SK-N-SH (cell line): ENCODE measurements at regions not wholly inside any gene's neighbourhood (a gene's known extent, or its start where the extent isn't known, plus 50 kb on each side); places are given as distances from the start of the nearest gene placed in this dataset.

Source experiments
- CTCF ChIA-PET: fragments of 300-600, 350-600 bp; formaldehyde crosslinking; extraction: SDS; loops from one replicate; lab custom pipeline; 2021; lab: Yijun Ruan, JAX
- POLR2A ChIA-PET: fragments of 350-600 bp; sonication (Branson Sonifier 250); formaldehyde crosslinking; extraction: SDS; loops from one replicate; lab custom pipeline; 2020; ENCODE audit warnings: antibody characterized with exemption, inconsistent platforms; lab: Yijun Ruan, JAX
- DNase-seq: peaks from one replicate; pipeline ENCODE4 v3.0.0; 2012
- H2AFZ ChIP-seq: fragments of 200-600 bp; sonication (generic); 2 replicates; pipeline ENCODE4 v1.8.1; 2016; ENCODE audit warnings: antibody characterized with exemption, mild to moderate bottlenecking, low read depth
- H3F3A ChIP-seq: fragments of 200-600 bp; sonication (generic); replicated peaks from 2 replicates; pipeline ENCODE3; 2016; ENCODE audit warnings: antibody characterized with exemption, mild to moderate bottlenecking; ENCODE audit not compliant: insufficient read depth
- H3K27ac ChIP-seq, 2 experiments: fragments of 200-500 bp in 1 of 2; fragments of 200-600 bp in 1 of 2; sonication (Bioruptor generic) in 1 of 2; sonication (generic), shearing (Covaris generic) in 1 of 2; 2 replicates each; pipeline versions ENCODE4 v1.5.1 to v1.6.1; 2014 to 2016; ENCODE audit warnings: low read depth in 2 of 2, inconsistent platforms in 1 of 2, low read length in 1 of 2, mild to moderate bottlenecking in 1 of 2, mixed read lengths in 1 of 2
- H3K27me3 ChIP-seq: fragments of 200-600 bp; sonication (generic), shearing (Covaris generic); 2 replicates; pipeline ENCODE4 v1.6.1; 2016; ENCODE audit warnings: mixed run types; ENCODE audit not compliant: insufficient read depth
- H3K36me3 ChIP-seq, 2 experiments: fragments of 200-500 bp in 1 of 2; fragments of 200-600 bp in 1 of 2; sonication (Bioruptor generic) in 1 of 2; sonication (generic) in 1 of 2; replicated peaks in 1 of 2; 2 replicates each; pipeline versions ENCODE3 to v1.5.1; 2014 to 2016; ENCODE audit warnings: low read length in 1 of 2, mild to moderate bottlenecking in 1 of 2; ENCODE audit not compliant: insufficient read depth in 2 of 2, control insufficient read depth in 1 of 2
- H3K4me1 ChIP-seq, 2 experiments: fragments of 200-500 bp in 1 of 2; fragments of 200-600 bp in 1 of 2; sonication (Bioruptor generic) in 1 of 2; sonication (generic), shearing (Covaris generic) in 1 of 2; 2 replicates each; pipeline versions ENCODE4 v1.5.1 to v1.6.1; 2014 to 2016; ENCODE audit warnings: low read depth in 1 of 2, low read length in 1 of 2, mixed run types in 1 of 2; ENCODE audit not compliant: insufficient read depth in 2 of 2, control insufficient read depth in 1 of 2
- H3K4me2 ChIP-seq: fragments of 200-600 bp; sonication (generic), shearing (Covaris generic); 2 replicates; pipeline ENCODE4 v1.6.1; 2017; ENCODE audit warnings: mixed run types
- H3K4me3 ChIP-seq, 2 experiments: fragments of 200-500 bp in 1 of 2; fragments of 200-600 bp in 1 of 2; sonication (Bioruptor generic) in 1 of 2; sonication (generic), shearing (Covaris generic) in 1 of 2; 2 replicates each; pipeline versions ENCODE4 v1.5.1 to v1.8.1; 2014 to 2016; ENCODE audit warnings: low read depth in 2 of 2, inconsistent platforms in 1 of 2, low read length in 1 of 2, mild to moderate bottlenecking in 1 of 2, mixed read lengths in 1 of 2, moderate library complexity in 1 of 2
- H3K79me2 ChIP-seq: fragments of 200-600 bp; sonication (generic); 2 replicates; pipeline ENCODE4 v1.8.1; 2017; ENCODE audit warnings: mild to moderate bottlenecking; ENCODE audit not compliant: insufficient read depth
- H3K9ac ChIP-seq: fragments of 200-600 bp; sonication (generic); 2 replicates; pipeline ENCODE4 v1.6.1; 2017; ENCODE audit warnings: mixed run types
- H3K9me2 ChIP-seq: fragments of 200-600 bp; sonication (generic); 2 replicates; pipeline ENCODE4 v1.6.1; 2017; ENCODE audit warnings: mixed run types
- H3K9me3 ChIP-seq: fragments of 200-600 bp; sonication (generic); 2 replicates; pipeline ENCODE4 v1.6.1; 2017; ENCODE audit warnings: mixed run types, mild to moderate bottlenecking, moderate library complexity
- H4K20me1 ChIP-seq: fragments of 200-600 bp; sonication (generic); 2 replicates; pipeline ENCODE4 v1.6.1; 2017; ENCODE audit warnings: mild to moderate bottlenecking, mixed run types; ENCODE audit not compliant: insufficient read depth
- CHD2 ChIP-seq: fragments of 150-350 bp; IDR thresholded peaks from 2 replicates; pipeline ENCODE4 v1.6.1; 2018; ENCODE audit warnings: low read length; ENCODE audit not compliant: partially characterized antibody
- CTCF ChIP-seq: fragments of 200-600 bp; sonication (generic); IDR thresholded peaks from 2 replicates; pipeline ENCODE4 v1.6.1; 2017; ENCODE audit warnings: antibody characterized with exemption, mild to moderate bottlenecking, moderate library complexity
- EP300 ChIP-seq, 2 experiments: IDR thresholded peaks; 2 replicates each; pipeline versions ENCODE4 v1.4.0 to v1.6.1; 2012; ENCODE audit warnings: borderline replicate concordance in 1 of 2, low read depth in 1 of 2, low read length in 1 of 2
- EZH2phosphoT487 ChIP-seq: fragments of 200-600 bp; sonication (generic); IDR thresholded peaks from 2 replicates; pipeline ENCODE4 v1.6.1; 2017; ENCODE audit warnings: low read depth, mixed run types, mild to moderate bottlenecking, antibody characterized with exemption, moderate library complexity, borderline replicate concordance
- FOXJ3 ChIP-seq: sonication (generic); formaldehyde crosslinking; IDR thresholded peaks from 2 replicates; pipeline ENCODE4 v1.5.1; 2020; ENCODE audit warnings: mild to moderate bottlenecking, missing genetic modification reagents
- GABPA ChIP-seq: IDR thresholded peaks from 2 replicates; pipeline ENCODE4 v1.4.0; 2012; ENCODE audit warnings: low read depth, mild to moderate bottlenecking
- GATA2 ChIP-seq: sonication (generic); formaldehyde crosslinking; IDR thresholded peaks from 2 replicates; pipeline ENCODE4 v1.5.0; 2020; ENCODE audit warnings: mild to moderate bottlenecking, missing genetic modification reagents
- IRF3 ChIP-seq: fragments of 150-350 bp; IDR thresholded peaks from 2 replicates; pipeline ENCODE4 v1.6.1; 2016; ENCODE audit warnings: mild to moderate bottlenecking, low read depth, low read length
- JUND ChIP-seq: IDR thresholded peaks from 2 replicates; pipeline ENCODE4 v1.4.0; 2012
- MEF2A ChIP-seq: IDR thresholded peaks from 2 replicates; pipeline ENCODE4 v1.4.0; 2012; ENCODE audit warnings: low read depth, borderline replicate concordance
- MXI1 ChIP-seq: IDR thresholded peaks from 2 replicates; pipeline ENCODE4 v1.6.1; 2012; ENCODE audit warnings: mild to moderate bottlenecking, low read depth, low read length, improper control_type of control experiment
- NRF1 ChIP-seq: IDR thresholded peaks from 2 replicates; pipeline ENCODE4 v1.6.1; 2012; ENCODE audit warnings: low read depth, mild to moderate bottlenecking, low read length
- RCOR1 ChIP-seq: fragments of 150-350 bp; IDR thresholded peaks from 2 replicates; pipeline ENCODE4 v1.6.1; 2017; ENCODE audit warnings: antibody characterized with exemption, low read length
- YY1 ChIP-seq: IDR thresholded peaks from 2 replicates; pipeline ENCODE4 v1.4.0; 2012; ENCODE audit warnings: low read depth, mild to moderate bottlenecking
- WGBS: methylation state at CpG from one replicate; pipeline ENCODE4 v1.1.6; 2017; ENCODE audit warnings: low lambda C conversion rate; 5-methylcytosine and 5-hydroxymethylcytosine counted together

GRCh38 chr10:29397221-29397620 is 108.4 kb downstream of the LYZL1 start:
- H3K27ac ChIP-seq: no peak overlapping the region
- no peak overlapping the region for H3K9ac ChIP-seq
- peaks cover 27% of the 10 kb centered on the region; the same call in 1 of the 2 replicates for H3K27me3 ChIP-seq
- H3K4me1 ChIP-seq: no peaks in the 10 kb centered on the region; a peak in 1 of 4 replicates
- no peak for TF ChIP-seq GABPA
- no peak for TF ChIP-seq GATA2 (CRISPR knock-in tag)
- TF ChIP-seq CTCF: no peak
- TF ChIP-seq RCOR1: no peak
- TF ChIP-seq EZH2phosphoT487: no peak
- TF ChIP-seq FOXJ3 (CRISPR knock-in tag): no peak
- no peak for TF ChIP-seq IRF3
- no peak for TF ChIP-seq MXI1
- TF ChIP-seq CHD2: no peak
- no peak for TF ChIP-seq JUND
- no peak for TF ChIP-seq MEF2A
- TF ChIP-seq YY1: no peak
- TF ChIP-seq EP300 (IDR thresholded peaks at IDR 0.05; ENCODE audit: borderline replicate concordance in 1 of 2, low read depth in 1 of 2, low read length in 1 of 2): no peak
- no peaks in the 10 kb centered on the region for H3K36me3 ChIP-seq
- no peaks in the 10 kb centered on the region for H3K9me2 ChIP-seq
- no peak overlapping the region for H3K4me2 ChIP-seq
- ChIA-PET POLR2A (no interaction called here), CTCF (interaction anchor here (1.1 to 3.0 kb wide), 3 partner anchors 9 to 116 kb away, joined by 3 to 8 read pairs (median 4); no protein-coding TSS in a partner anchor)
- H3K79me2 ChIP-seq: no peaks in the 10 kb centered on the region
- no peak for DNase-seq
- H3K4me3 ChIP-seq: no peak overlapping the region
- 70% methylated on average over 2 of the region's 2 CpGs for WGBS
- no peak overlapping the region for H2AFZ ChIP-seq
- H4K20me1 ChIP-seq: no peaks in the 10 kb centered on the region
- no peaks in the 10 kb centered on the region for H3K9me3 ChIP-seq
- no peaks in the 10 kb centered on the region for H3F3A ChIP-seq

- no peak overlapping the region for H3K9ac ChIP-seq
- H2AFZ ChIP-seq: no peak overlapping the region
- H3K27ac ChIP-seq: no peak overlapping the region
- no peak for DNase-seq
- no peaks in the 10 kb centered on the region for H3K9me3 ChIP-seq
- H3K4me2 ChIP-seq: no peak overlapping the region
- TF ChIP-seq NRF1 (no peak), MXI1 (no peak)
- TF ChIP-seq, all 33 proteins: peak for 0
- ChIA-PET CTCF (interaction anchor here (0.8 to 1.4 kb wide), 3 partner anchors 16 to 93 kb away, joined by 3 to 4 read pairs (median 3); no protein-coding TSS in a partner anchor), POLR2A (no interaction called here)
- Histone ChIP-seq H3K4me3 (no peak overlapping the region), H3K4me1 (no peaks in the 10 kb centered on the region), H3K27me3 (no peaks in the 10 kb centered on the region; the same call in 1 of the 2 replicates), H3F3A (no peaks in the 10 kb centered on the region), H4K20me1 (no peaks in the 10 kb centered on the region), H3K79me2 (no peaks in the 10 kb centered on the region), H3K9me2 (no peaks in the 10 kb centered on the region), H3K36me3 (no peaks in the 10 kb centered on the region)
Measured at GRCh38 chr10:29403208-29403607, 114.3 kb downstream of the LYZL1 start.
